HEK293 (cell line): ENCODE measurements at regions not wholly inside any gene's neighbourhood (a gene's known extent, or its start where the extent isn't known, plus 50 kb on each side); places are given as distances from the start of the nearest gene placed in this dataset.

ENCODE experiments used
- BCL11A ChIP-seq: fragments of 450-650 bp; formaldehyde crosslinking; IDR thresholded peaks from 2 replicates; pipeline ENCODE4 v1.5.1; 2016; ENCODE audit warnings: low read depth, missing biosample characterization, missing genetic modification characterization
- SP3 ChIP-seq: fragments of 450-650 bp; formaldehyde crosslinking; IDR thresholded peaks from 2 replicates; pipeline ENCODE4 v1.5.1; 2016; ENCODE audit warnings: missing biosample characterization, missing genetic modification characterization
- TRIM28 ChIP-seq: IDR thresholded peaks from 2 replicates; pipeline ENCODE4 v1.6.1; 2011; ENCODE audit warnings: low read length, control low read depth, borderline replicate concordance
- YY1 ChIP-seq: fragments of 450-650 bp; formaldehyde crosslinking; IDR thresholded peaks from 2 replicates; pipeline ENCODE4 v1.5.1; 2018; ENCODE audit warnings: missing biosample characterization, missing genetic modification characterization
- ZNF211 ChIP-seq: fragments of 450-650 bp; formaldehyde crosslinking; IDR thresholded peaks from 2 replicates; pipeline ENCODE4 v1.5.1; 2016; ENCODE audit warnings: low read depth, missing biosample characterization, missing genetic modification characterization
- ZNF214 ChIP-seq: fragments of 450-650 bp; formaldehyde crosslinking; IDR thresholded peaks from 2 replicates; pipeline ENCODE4 v1.5.1; 2017; ENCODE audit warnings: missing biosample characterization, mild to moderate bottlenecking, missing genetic modification characterization, borderline replicate concordance
- ZNF311 ChIP-seq: fragments of 450-650 bp; formaldehyde crosslinking; IDR thresholded peaks from 2 replicates; pipeline ENCODE4 v1.5.1; 2017; ENCODE audit warnings: missing biosample characterization, missing genetic modification characterization, borderline replicate concordance
- ZNF521 ChIP-seq: fragments of 450-650 bp; formaldehyde crosslinking; IDR thresholded peaks from 2 replicates; pipeline ENCODE4 v1.5.1; 2017; ENCODE audit warnings: missing biosample characterization, mild to moderate bottlenecking, missing genetic modification characterization
- ZNF629 ChIP-seq: fragments of 450-650 bp; formaldehyde crosslinking; IDR thresholded peaks from 2 replicates; pipeline ENCODE4 v1.5.1; 2017; ENCODE audit warnings: missing biosample characterization, missing genetic modification characterization
- TF ChIP-seq, protein P1 (sequence below): IDR thresholded peaks from 2 replicates; pipeline ENCODE4 v1.6.1; 2011; ENCODE audit warnings: mild to moderate bottlenecking, low read depth, low read length, borderline replicate concordance
- TF ChIP-seq, protein P2 (sequence below): sonication (generic); formaldehyde crosslinking; IDR thresholded peaks from 2 replicates; pipeline ENCODE4 v1.8.1; 2022; ENCODE audit warnings: mild to moderate bottlenecking, moderate library complexity, missing genetic modification reagents
- TF ChIP-seq, protein P3 (sequence below): fragments of 450-650 bp; formaldehyde crosslinking; IDR thresholded peaks from 2 replicates; pipeline ENCODE4 v1.5.1; 2016; ENCODE audit warnings: missing biosample characterization, missing genetic modification characterization

DNA sequence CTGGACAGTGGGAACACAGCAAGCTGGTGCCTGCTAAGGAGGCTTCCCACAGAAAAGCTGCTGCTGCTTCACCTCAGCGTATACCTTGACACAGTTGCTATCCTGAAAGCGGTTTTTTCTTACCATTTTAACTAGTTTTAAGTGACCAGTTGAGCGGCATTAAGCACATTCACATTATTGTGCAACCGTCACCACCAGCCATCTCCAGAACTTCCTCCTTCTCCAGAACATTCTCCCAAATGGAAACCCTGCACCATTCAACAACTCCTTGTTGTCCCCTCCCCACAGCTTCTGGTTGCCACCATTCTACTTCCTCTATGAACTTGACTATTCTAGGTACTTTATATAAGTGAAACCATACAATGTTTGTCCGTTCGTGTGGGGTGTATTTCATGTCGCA lies 169.9 kb downstream of the SNX10 start:
- TF ChIP-seq SP3 (no peak), BCL11A (tag by site-specific recombination) (no peak), ZNF521 (tag by site-specific recombination) (no peak), ZNF311 (tag by site-specific recombination) (no peak), YY1 (no peak), ZNF214 (tag by site-specific recombination) (no peak), ZNF629 (tag by site-specific recombination) (no peak), ZNF211 (tag by site-specific recombination) (no peak), TRIM28 (no peak)
- TF ChIP-seq, protein P1, sequence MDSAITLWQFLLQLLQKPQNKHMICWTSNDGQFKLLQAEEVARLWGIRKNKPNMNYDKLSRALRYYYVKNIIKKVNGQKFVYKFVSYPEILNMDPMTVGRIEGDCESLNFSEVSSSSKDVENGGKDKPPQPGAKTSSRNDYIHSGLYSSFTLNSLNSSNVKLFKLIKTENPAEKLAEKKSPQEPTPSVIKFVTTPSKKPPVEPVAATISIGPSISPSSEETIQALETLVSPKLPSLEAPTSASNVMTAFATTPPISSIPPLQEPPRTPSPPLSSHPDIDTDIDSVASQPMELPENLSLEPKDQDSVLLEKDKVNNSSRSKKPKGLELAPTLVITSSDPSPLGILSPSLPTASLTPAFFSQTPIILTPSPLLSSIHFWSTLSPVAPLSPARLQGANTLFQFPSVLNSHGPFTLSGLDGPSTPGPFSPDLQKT = no peak
- TF ChIP-seq, protein P2, sequence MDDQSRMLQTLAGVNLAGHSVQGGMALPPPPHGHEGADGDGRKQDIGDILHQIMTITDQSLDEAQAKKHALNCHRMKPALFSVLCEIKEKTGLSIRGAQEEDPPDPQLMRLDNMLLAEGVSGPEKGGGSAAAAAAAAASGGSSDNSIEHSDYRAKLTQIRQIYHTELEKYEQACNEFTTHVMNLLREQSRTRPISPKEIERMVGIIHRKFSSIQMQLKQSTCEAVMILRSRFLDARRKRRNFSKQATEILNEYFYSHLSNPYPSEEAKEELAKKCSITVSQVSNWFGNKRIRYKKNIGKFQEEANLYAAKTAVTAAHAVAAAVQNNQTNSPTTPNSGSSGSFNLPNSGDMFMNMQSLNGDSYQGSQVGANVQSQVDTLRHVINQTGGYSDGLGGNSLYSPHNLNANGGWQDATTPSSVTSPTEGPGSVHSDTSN (CRISPR knock-in tag) = no peak
- TF ChIP-seq, protein P3, sequence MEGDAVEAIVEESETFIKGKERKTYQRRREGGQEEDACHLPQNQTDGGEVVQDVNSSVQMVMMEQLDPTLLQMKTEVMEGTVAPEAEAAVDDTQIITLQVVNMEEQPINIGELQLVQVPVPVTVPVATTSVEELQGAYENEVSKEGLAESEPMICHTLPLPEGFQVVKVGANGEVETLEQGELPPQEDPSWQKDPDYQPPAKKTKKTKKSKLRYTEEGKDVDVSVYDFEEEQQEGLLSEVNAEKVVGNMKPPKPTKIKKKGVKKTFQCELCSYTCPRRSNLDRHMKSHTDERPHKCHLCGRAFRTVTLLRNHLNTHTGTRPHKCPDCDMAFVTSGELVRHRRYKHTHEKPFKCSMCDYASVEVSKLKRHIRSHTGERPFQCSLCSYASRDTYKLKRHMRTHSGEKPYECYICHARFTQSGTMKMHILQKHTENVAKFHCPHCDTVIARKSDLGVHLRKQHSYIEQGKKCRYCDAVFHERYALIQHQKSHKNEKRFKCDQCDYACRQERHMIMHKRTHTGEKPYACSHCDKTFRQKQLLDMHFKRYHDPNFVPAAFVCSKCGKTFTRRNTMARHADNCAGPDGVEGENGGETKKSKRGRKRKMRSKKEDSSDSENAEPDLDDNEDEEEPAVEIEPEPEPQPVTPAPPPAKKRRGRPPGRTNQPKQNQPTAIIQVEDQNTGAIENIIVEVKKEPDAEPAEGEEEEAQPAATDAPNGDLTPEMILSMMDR (tag by site-specific recombination) = no peak
